ENCODE measurements at regions not wholly inside any gene's neighbourhood (a gene's known extent, or its start where the extent isn't known, plus 50 kb on each side); places are given as distances from the start of the nearest gene placed in this dataset.

GRCh38 chr2:82084679-82085392, 1780.3 kb upstream of the LRRTM1 start:
- H3K9me3 ChIP-seq (ENCODE audit: control insufficient read depth, insufficient read depth, low read depth, low read length): no peaks in the 10 kb centered on the region
- H3K27ac ChIP-seq (ENCODE audit: insufficient read depth, low read length): no peak overlapping the region
- H3K79me2 ChIP-seq (ENCODE audit: control insufficient read depth, insufficient read depth, low read length): no peaks in the 10 kb centered on the region
- H2AFZ ChIP-seq (ENCODE audit: low read length): no peak overlapping the region
- TF ChIP-seq CTCF (conservative IDR thresholded peaks at IDR 0.05 in 1 of 2, IDR thresholded peaks at IDR 0.05 in 1 of 2; ENCODE audit: low read depth in 1 of 2, low read length in 2 of 2): no peak
- TF ChIP-seq EZH2 (IDR thresholded peaks at IDR 0.05; ENCODE audit: low read length, missing control alignments): no peak
- no peaks in the 10 kb centered on the region for H3K36me3 ChIP-seq (ENCODE audit: control insufficient read depth, insufficient read depth, low read length)
- H3K9ac ChIP-seq (ENCODE audit: insufficient read depth, low read length): no peak overlapping the region
- no peaks in the 10 kb centered on the region for H3K4me1 ChIP-seq (ENCODE audit: control insufficient read depth, extremely low read depth, insufficient read depth, low read length)
- H4K20me1 ChIP-seq (ENCODE audit: control insufficient read depth, extremely low read depth, insufficient read depth, low read length): no peaks in the 10 kb centered on the region
- DNase-seq (ENCODE audit: low read depth in 2 of 2): no peak
- H3K4me2 ChIP-seq (ENCODE audit: extremely low read depth, insufficient read depth, low read length): no peak overlapping the region
- no peaks in the 10 kb centered on the region for H3K27me3 ChIP-seq (ENCODE audit: control insufficient read depth, insufficient read depth, low read length)
- H3K4me3 ChIP-seq (replicated peaks in 1 of 4; ENCODE audit: control extremely low read depth in 1 of 4, insufficient read depth in 1 of 4, low read depth in 3 of 4, low read length in 4 of 4): no peak overlapping the region

DNA sequence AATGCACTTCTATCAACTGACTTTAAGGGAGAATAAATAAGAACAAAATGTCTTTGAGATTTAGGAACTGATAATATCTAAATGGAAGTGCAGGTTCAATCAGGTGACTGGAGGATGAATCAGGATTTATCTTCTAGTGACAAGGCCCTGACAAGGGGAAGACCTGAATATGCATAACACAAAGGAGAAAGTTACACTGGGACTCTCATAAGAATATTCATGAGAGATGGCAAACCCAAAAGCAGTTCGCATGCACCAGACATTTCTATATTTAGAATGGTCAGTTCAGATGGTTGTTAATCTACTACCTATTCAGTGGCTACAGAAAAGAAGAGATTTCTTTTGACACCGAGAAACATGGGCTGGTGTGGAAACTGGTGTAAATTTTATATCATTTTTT, 1771.3 kb upstream of the LRRTM1 start:
- H3K4me1 ChIP-seq (ENCODE audit: control insufficient read depth, extremely low read depth, insufficient read depth, low read length): no peaks in the 10 kb centered on the region
- H3K27ac ChIP-seq (ENCODE audit: insufficient read depth, low read length): no peak overlapping the region
- no peaks in the 10 kb centered on the region for H3K79me2 ChIP-seq (ENCODE audit: control insufficient read depth, insufficient read depth, low read length)
- no peak for DNase-seq (ENCODE audit: low read depth in 2 of 2)
- no peaks in the 10 kb centered on the region for H3K36me3 ChIP-seq (ENCODE audit: control insufficient read depth, insufficient read depth, low read length)
- H3K9me3 ChIP-seq (ENCODE audit: control insufficient read depth, insufficient read depth, low read depth, low read length): no peaks in the 10 kb centered on the region
- no peak overlapping the region for H3K4me3 ChIP-seq (replicated peaks in 1 of 4; ENCODE audit: control extremely low read depth in 1 of 4, insufficient read depth in 1 of 4, low read depth in 3 of 4, low read length in 4 of 4)
- no peak overlapping the region for H3K9ac ChIP-seq (ENCODE audit: insufficient read depth, low read length)
- no peaks in the 10 kb centered on the region for H4K20me1 ChIP-seq (ENCODE audit: control insufficient read depth, extremely low read depth, insufficient read depth, low read length)
- no peak overlapping the region for H3K4me2 ChIP-seq (ENCODE audit: extremely low read depth, insufficient read depth, low read length)
- no peak overlapping the region for H2AFZ ChIP-seq (ENCODE audit: low read length)
- H3K27me3 ChIP-seq (ENCODE audit: control insufficient read depth, insufficient read depth, low read length): no peaks in the 10 kb centered on the region
- TF ChIP-seq EZH2 (IDR thresholded peaks at IDR 0.05; ENCODE audit: low read length, missing control alignments) (no peak), CTCF (conservative IDR thresholded peaks at IDR 0.05 in 1 of 2, IDR thresholded peaks at IDR 0.05 in 1 of 2; ENCODE audit: low read depth in 1 of 2, low read length in 2 of 2) (no peak)

- Histone ChIP-seq H3K36me3 (ENCODE audit: control insufficient read depth, insufficient read depth, low read length) (no peaks in the 10 kb centered on the region), H3K9me3 (ENCODE audit: control insufficient read depth, insufficient read depth, low read depth, low read length) (no peaks in the 10 kb centered on the region), H3K79me2 (ENCODE audit: control insufficient read depth, insufficient read depth, low read length) (no peaks in the 10 kb centered on the region), H3K27ac (ENCODE audit: insufficient read depth, low read length) (no peak overlapping the region), H4K20me1 (ENCODE audit: control insufficient read depth, extremely low read depth, insufficient read depth, low read length) (no peaks in the 10 kb centered on the region), H3K27me3 (ENCODE audit: control insufficient read depth, insufficient read depth, low read length) (no peaks in the 10 kb centered on the region), H3K4me3 (replicated peaks in 1 of 4; ENCODE audit: control extremely low read depth in 1 of 4, insufficient read depth in 1 of 4, low read depth in 3 of 4, low read length in 4 of 4) (no peak overlapping the region), H2AFZ (ENCODE audit: low read length) (no peak overlapping the region), H3K4me1 (ENCODE audit: control insufficient read depth, extremely low read depth, insufficient read depth, low read length) (no peaks in the 10 kb centered on the region), H3K4me2 (ENCODE audit: extremely low read depth, insufficient read depth, low read length) (no peak overlapping the region), H3K9ac (ENCODE audit: insufficient read depth, low read length) (no peak overlapping the region)
- TF ChIP-seq CTCF (conservative IDR thresholded peaks at IDR 0.05 in 1 of 2, IDR thresholded peaks at IDR 0.05 in 1 of 2; ENCODE audit: low read depth in 1 of 2, low read length in 2 of 2) (no peak), EZH2 (IDR thresholded peaks at IDR 0.05; ENCODE audit: low read length, missing control alignments) (no peak)
- no peak for DNase-seq (ENCODE audit: low read depth in 2 of 2)
Observed at GRCh38 chr2:82062463-82062862, 1757.9 kb upstream of the LRRTM1 start.

All from fibroblast of lung (primary cell).